ENCODE measurements at regions not wholly inside any gene's neighbourhood (a gene's known extent, or its start where the extent isn't known, plus 50 kb on each side); places are given as distances from the start of the nearest gene placed in this dataset.
"Not testable (repeated sequence)": the region's sequence is repeated elsewhere in the genome, so short reads cannot be mapped to it uniquely, and the experiment has no call there.

DNA sequence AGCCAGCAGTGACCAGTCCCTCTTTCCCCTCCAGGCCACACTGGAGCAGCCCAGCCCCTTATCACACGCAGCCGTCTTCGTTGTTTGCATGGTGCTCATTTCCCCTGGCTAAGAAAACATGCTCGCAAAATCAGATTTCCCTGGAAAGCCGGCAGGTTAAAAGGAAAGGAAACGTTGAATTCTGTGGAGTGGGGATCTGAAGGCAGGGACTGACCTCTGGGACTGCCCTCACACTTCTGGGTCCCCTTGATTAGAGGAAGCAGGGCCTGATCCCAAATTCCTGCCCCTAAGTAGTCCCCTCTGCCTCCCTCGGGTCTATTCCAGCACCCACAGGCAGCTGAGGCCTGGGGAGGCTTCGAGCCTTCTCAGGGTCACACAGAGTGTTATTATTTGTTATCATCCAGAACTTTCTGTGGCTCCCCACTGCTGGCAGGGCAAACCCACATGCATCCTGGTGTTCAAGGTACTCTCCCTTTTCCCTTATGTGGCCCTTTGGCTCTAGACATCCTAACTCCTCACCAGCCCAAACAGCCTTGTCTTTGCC is 125.2 kb upstream of the ZBTB40 start:
- H3K27me3 ChIP-seq (ENCODE audit: control insufficient read depth, insufficient read depth, low read length) = no peaks in the 10 kb centered on the region
- no peak overlapping the region for H3K4me3 ChIP-seq (ENCODE audit: insufficient read depth, low read depth, low read length)
- DNase-seq = no peak
- no peaks in the 10 kb centered on the region for H3K36me3 ChIP-seq (replicated peaks; ENCODE audit: control insufficient read depth, insufficient read depth, low read length)

GRCh38 chr1:22326931-22327330 is 124.7 kb upstream of the ZBTB40 start:
- no peak for DNase-seq
- Histone ChIP-seq H3K4me3 (ENCODE audit: insufficient read depth, low read depth, low read length) (no peak overlapping the region), H3K27me3 (ENCODE audit: control insufficient read depth, insufficient read depth, low read length) (no peaks in the 10 kb centered on the region)

DNA sequence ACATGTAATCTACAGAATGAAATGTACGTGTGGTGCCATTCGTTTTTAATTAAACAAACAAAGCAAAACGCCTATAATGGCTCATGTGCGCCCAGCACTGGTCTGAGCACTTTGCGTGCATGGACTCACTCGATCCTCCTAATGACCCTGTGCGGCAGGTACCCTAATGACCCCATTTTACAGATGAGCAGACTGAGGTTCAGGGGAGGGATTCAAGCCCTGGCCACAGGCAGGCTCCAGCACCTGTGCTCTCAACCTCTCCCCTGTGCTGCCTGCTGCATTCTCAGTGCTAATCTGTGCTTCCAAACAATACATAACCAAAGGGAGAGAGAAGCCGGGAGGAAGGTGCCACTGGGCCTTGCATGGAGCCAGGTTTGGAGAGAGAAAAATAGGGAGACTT is 124.2 kb upstream of the ZBTB40 start:
- DNase-seq = no peak
- Histone ChIP-seq H3K27me3 (ENCODE audit: control insufficient read depth, insufficient read depth, low read length) (no peaks in the 10 kb centered on the region), H3K4me3 (ENCODE audit: insufficient read depth, low read depth, low read length) (no peak overlapping the region), H3K36me3 (replicated peaks; ENCODE audit: control insufficient read depth, insufficient read depth, low read length) (no peaks in the 10 kb centered on the region)

More at GRCh38 chr1:22326931-22327330, 124.7 kb upstream of the ZBTB40 start:
- no peaks in the 10 kb centered on the region for H3K36me3 ChIP-seq (replicated peaks; ENCODE audit: control insufficient read depth, insufficient read depth, low read length)

GRCh38 chr1:22328331-22329147 is 123.1 kb upstream of the ZBTB40 start:
- Histone ChIP-seq H3K27me3 (ENCODE audit: control insufficient read depth, insufficient read depth, low read length) (no peaks in the 10 kb centered on the region), H3K4me3 (ENCODE audit: insufficient read depth, low read depth, low read length) (no peak overlapping the region), H3K36me3 (replicated peaks; ENCODE audit: control insufficient read depth, insufficient read depth, low read length) (no peaks in the 10 kb centered on the region)
- DNase-seq = no peak

- peak; percentile 17 for DNase-seq
- H3K4me3 ChIP-seq (ENCODE audit: insufficient read depth, low read depth, low read length) = no peak overlapping the region
- no peaks in the 10 kb centered on the region for H3K27me3 ChIP-seq (ENCODE audit: control insufficient read depth, insufficient read depth, low read length)
- no peaks in the 10 kb centered on the region for H3K36me3 ChIP-seq (replicated peaks; ENCODE audit: control insufficient read depth, insufficient read depth, low read length)
Observed at GRCh38 chr1:22329148-22329515, 122.5 kb upstream of the ZBTB40 start.

- no peak overlapping the region for H3K4me3 ChIP-seq (ENCODE audit: insufficient read depth, low read depth, low read length)
- no peaks in the 10 kb centered on the region for H3K36me3 ChIP-seq (replicated peaks; ENCODE audit: control insufficient read depth, insufficient read depth, low read length)
- H3K27me3 ChIP-seq (ENCODE audit: control insufficient read depth, insufficient read depth, low read length) = no peaks in the 10 kb centered on the region
- no peak for DNase-seq
Observed at GRCh38 chr1:22330092-22330759, 121.4 kb upstream of the ZBTB40 start.

DNA sequence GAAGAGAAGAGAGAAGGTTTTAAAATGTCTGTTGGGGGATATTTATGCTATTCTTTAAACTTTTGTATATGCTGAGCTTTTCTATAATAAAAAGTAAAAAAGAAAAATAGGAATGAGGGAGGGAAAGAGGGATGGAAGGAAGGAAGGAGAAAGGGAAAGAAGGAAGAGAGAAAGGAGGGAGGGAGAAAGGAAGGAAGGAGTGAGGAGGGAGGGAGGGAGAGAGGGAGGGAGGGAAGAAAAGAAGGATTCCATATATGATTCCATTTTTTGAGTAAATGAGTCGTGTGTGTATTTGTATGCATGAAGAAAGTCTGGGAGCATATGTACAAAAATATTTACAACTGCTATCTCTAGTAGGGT is 120.9 kb upstream of the ZBTB40 start:
- Histone ChIP-seq H3K36me3 (replicated peaks; ENCODE audit: control insufficient read depth, insufficient read depth, low read length) (no peaks in the 10 kb centered on the region), H3K4me3 (ENCODE audit: insufficient read depth, low read depth, low read length) (no peak overlapping the region), H3K27me3 (ENCODE audit: control insufficient read depth, insufficient read depth, low read length) (no peaks in the 10 kb centered on the region)
- DNase-seq = no peak

DNA sequence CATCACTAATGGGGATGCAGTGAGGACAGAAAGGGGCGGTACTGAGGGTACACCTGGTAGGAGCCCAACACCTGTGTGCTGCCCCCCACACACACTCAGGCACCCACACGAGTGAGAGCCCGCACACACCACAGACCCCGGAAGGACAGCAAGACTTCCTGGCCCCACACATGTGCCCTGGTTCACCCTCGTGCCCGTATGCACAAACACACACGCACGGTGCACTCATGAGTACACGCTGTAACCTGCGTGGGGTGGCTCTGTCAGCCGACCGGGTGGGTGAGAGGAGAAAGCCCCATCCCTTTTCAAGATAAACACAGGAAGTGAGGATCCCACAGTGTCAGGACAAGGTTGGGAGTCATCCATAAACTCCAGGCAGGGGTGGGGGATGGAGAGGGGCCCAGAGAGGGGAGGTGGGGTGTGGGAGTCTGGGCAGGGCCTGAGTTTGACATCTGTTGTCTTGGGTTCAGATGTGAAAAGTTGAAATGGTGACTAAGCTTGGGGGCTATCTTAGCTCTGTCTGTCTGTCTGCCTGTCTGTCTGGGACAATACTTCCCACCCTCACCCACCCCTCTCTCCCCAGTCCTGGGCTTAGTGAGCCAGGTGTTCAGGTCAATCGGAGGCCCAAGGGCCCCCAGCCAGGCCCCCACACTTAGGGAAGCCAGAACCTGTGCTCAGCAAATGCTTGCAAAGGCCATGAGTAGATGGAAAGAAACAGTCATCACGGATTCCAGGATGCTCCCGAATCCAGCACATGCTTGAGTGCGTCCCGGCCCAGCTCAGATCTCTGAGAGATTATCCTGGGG is 119.8 kb upstream of the ZBTB40 start:
- DNase-seq = peak; percentile 42
- no peak overlapping the region for H3K4me3 ChIP-seq (ENCODE audit: insufficient read depth, low read depth, low read length)
- H3K36me3 ChIP-seq (replicated peaks; ENCODE audit: control insufficient read depth, insufficient read depth, low read length) = no peaks in the 10 kb centered on the region
- H3K27me3 ChIP-seq (ENCODE audit: control insufficient read depth, insufficient read depth, low read length) = no peaks in the 10 kb centered on the region

- H3K27me3 ChIP-seq (ENCODE audit: control insufficient read depth, insufficient read depth, low read length) = no peaks in the 10 kb centered on the region
- no peak for DNase-seq
- no peak overlapping the region for H3K4me3 ChIP-seq (ENCODE audit: insufficient read depth, low read depth, low read length)
- H3K36me3 ChIP-seq (replicated peaks; ENCODE audit: control insufficient read depth, insufficient read depth, low read length) = no peaks in the 10 kb centered on the region
Observed at GRCh38 chr1:22332424-22332717, 119.3 kb upstream of the ZBTB40 start.

DNA sequence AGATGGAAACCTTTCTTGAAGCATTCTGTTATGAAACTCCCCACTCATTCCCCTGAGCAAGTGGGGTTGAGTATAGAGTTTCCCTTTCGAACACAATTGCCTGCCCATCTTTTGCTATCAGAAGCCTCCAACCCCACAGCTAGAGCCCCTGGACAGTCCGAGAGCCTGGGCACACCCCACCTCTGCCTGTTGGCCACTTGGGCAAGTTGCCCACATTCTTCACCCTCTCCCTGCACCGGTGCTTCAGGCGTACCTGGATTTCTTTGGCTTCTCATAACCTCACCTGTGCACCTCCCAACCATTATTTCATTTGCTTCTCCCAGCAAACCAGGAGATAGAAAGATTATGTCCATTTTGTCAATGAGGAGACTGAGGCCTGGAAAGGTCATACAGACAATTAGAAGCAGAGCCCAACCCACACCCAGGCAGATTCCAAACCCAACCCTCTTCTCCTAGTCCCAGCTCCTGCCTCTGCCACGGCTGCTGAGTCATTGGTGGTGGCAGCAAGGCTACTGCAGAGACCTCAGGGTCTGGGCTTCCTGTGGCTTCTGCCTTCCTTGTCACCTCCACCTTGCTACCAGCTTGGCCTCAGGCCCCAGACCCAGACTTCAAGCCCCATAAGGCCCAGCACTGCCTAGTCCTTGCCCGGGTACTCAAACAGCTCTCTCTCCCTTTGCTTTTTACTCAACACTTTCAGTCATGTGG is 118.7 kb upstream of the ZBTB40 start:
- Histone ChIP-seq H3K36me3 (replicated peaks; ENCODE audit: control insufficient read depth, insufficient read depth, low read length) (no peaks in the 10 kb centered on the region), H3K4me3 (ENCODE audit: insufficient read depth, low read depth, low read length) (no peak overlapping the region), H3K27me3 (ENCODE audit: control insufficient read depth, insufficient read depth, low read length) (no peaks in the 10 kb centered on the region)
- DNase-seq = no peak

- no peak overlapping the region for H3K4me3 ChIP-seq (ENCODE audit: insufficient read depth, low read depth, low read length)
- 0 out of 2 replicates have a peak, but pooled peaks cover 2% of the 10 kb centered on the region for H3K27me3 ChIP-seq (ENCODE audit: control insufficient read depth, insufficient read depth, low read length)
- no peaks in the 10 kb centered on the region for H3K36me3 ChIP-seq (replicated peaks; ENCODE audit: control insufficient read depth, insufficient read depth, low read length)
- no peak for DNase-seq
Observed at GRCh38 chr1:22333516-22334121, 118.0 kb upstream of the ZBTB40 start.

DNA sequence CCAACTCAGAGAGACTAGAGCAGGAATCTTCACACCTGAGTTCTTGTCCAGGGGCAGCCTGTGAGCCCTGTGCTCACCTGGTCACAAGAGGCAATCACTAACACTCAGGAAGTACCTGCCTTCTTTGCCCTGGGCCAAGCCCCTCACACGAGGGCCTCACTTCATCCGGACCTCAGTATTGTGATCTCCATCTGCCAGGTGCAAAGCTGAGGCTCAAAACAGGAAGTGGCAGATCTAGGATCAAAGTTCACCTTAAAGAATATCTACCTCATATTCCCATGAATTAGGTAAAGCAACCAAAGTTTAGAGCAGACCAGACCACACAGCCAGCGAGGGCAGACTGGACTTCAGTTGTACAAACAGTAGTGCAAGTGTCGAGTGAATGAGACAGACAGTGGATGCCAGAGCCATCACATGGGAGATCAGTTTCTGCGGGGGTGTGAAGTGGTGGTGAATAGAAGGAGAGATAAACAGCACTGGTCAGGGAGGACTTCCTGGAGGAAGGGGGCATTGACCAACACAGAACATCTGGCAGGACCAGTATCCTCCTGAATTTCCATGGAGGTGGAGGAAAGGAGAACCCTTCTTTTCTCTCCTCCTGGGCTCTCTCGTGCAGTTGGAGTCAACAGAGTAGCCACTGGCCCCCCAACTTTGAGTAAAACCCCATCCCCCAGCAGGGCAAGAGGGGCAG is 116.6 kb upstream of the ZBTB40 start:
- Histone ChIP-seq H3K27me3 (ENCODE audit: control insufficient read depth, insufficient read depth, low read length) (0 out of 2 replicates have a peak, but pooled peaks cover 2% of the 10 kb centered on the region), H3K4me3 (ENCODE audit: insufficient read depth, low read depth, low read length) (no peak overlapping the region), H3K36me3 (replicated peaks; ENCODE audit: control insufficient read depth, insufficient read depth, low read length) (no peaks in the 10 kb centered on the region)
- DNase-seq = no peak

GRCh38 chr1:22336274-22336673 is 115.4 kb upstream of the ZBTB40 start:
- H3K27me3 ChIP-seq (ENCODE audit: control insufficient read depth, insufficient read depth, low read length); DNase-seq; H3K36me3 ChIP-seq (replicated peaks; ENCODE audit: control insufficient read depth, insufficient read depth, low read length); H3K4me3 ChIP-seq (ENCODE audit: insufficient read depth, low read depth, low read length): not testable (repeated sequence)

Measured in H7 (cell line).